DOHH2 (cell line): ENCODE measurements at regions not wholly inside any gene's neighbourhood (a gene's known extent, or its start where the extent isn't known, plus 50 kb on each side); places are given as distances from the start of the nearest gene placed in this dataset.
A peak's percentile ranks its signal among the peaks of the same experiment; 100 is the strongest.

Experiments
- H3F3A ChIP-seq: fragments of 200-600 bp; sonication (generic), shearing (Covaris generic); 2 replicates; pipeline ENCODE4 v1.6.0; 2016; ENCODE audit warnings: antibody characterized with exemption, mild to moderate bottlenecking; ENCODE audit not compliant: control insufficient read depth, insufficient read depth
- H3K27ac ChIP-seq: fragments of 200-600 bp; sonication (generic); 2 replicates; pipeline ENCODE4 v1.5.1; 2014; ENCODE audit warnings: low read depth, mild to moderate bottlenecking, low read length, moderate library complexity
- H3K27me3 ChIP-seq: fragments of 200-600 bp; sonication (generic); 2 replicates; pipeline ENCODE4 v1.6.1; 2014; ENCODE audit warnings: mild to moderate bottlenecking, low read length, mixed read lengths; ENCODE audit not compliant: control insufficient read depth
- H3K36me3 ChIP-seq: fragments of 200-600 bp; sonication (generic); 2 replicates; pipeline ENCODE4 v1.6.1; 2014; ENCODE audit warnings: mild to moderate bottlenecking, low read length, moderate library complexity, mixed read lengths; ENCODE audit not compliant: control insufficient read depth
- H3K4me1 ChIP-seq: fragments of 200-600 bp; sonication (generic); 2 replicates; pipeline ENCODE4 v1.6.1; 2014; ENCODE audit warnings: mild to moderate bottlenecking, low read length, mixed read lengths; ENCODE audit not compliant: control insufficient read depth
- H3K4me2 ChIP-seq: fragments of 200-600 bp; sonication (generic); 2 replicates; pipeline ENCODE4 v1.6.0; 2014; ENCODE audit warnings: mild to moderate bottlenecking, low read length, moderate library complexity
- H3K4me3 ChIP-seq: fragments of 200-600 bp; sonication (generic); 2 replicates; pipeline ENCODE4 v1.5.1; 2014; ENCODE audit warnings: mild to moderate bottlenecking, low read length, mixed read lengths
- H3K79me2 ChIP-seq: fragments of 200-600 bp; sonication (generic); 2 replicates; pipeline ENCODE4 v1.6.1; 2014; ENCODE audit warnings: mild to moderate bottlenecking, low read length, mixed read lengths; ENCODE audit not compliant: control insufficient read depth
- H3K9me2 ChIP-seq: fragments of 200-600 bp; sonication (generic); replicated peaks from 2 replicates; pipeline ENCODE4 v1.6.1; 2014; ENCODE audit warnings: mild to moderate bottlenecking, low read length, mixed read lengths; ENCODE audit not compliant: control insufficient read depth
- H3K9me3 ChIP-seq: fragments of 200-600 bp; sonication (generic); 2 replicates; pipeline ENCODE4 v1.6.1; 2014; ENCODE audit warnings: antibody characterized with exemption, low read length, mixed read lengths; ENCODE audit not compliant: control insufficient read depth, insufficient read depth
- H4K20me1 ChIP-seq: fragments of 200-600 bp; sonication (generic); 2 replicates; pipeline ENCODE4 v1.6.0; 2014; ENCODE audit warnings: low read depth, mild to moderate bottlenecking, antibody characterized with exemption, low read length, moderate library complexity; ENCODE audit not compliant: control insufficient read depth, insufficient read depth
- EZH2phosphoT487 ChIP-seq: fragments of 200-600 bp; sonication (generic); IDR thresholded peaks from 2 replicates; pipeline ENCODE4 v1.6.1; 2017; ENCODE audit warnings: borderline replicate concordance, mild to moderate bottlenecking, antibody characterized with exemption, low read length, moderate library complexity, mixed read lengths
- TF ChIP-seq, protein P1 (sequence below): fragments of 200-600 bp; sonication (generic); IDR thresholded peaks from one replicate; pipeline ENCODE4 v1.5.1; 2014; ENCODE audit warnings: antibody characterized with exemption, mild to moderate bottlenecking, low read depth, low read length; ENCODE audit not compliant: poor library complexity, severe bottlenecking

DNA sequence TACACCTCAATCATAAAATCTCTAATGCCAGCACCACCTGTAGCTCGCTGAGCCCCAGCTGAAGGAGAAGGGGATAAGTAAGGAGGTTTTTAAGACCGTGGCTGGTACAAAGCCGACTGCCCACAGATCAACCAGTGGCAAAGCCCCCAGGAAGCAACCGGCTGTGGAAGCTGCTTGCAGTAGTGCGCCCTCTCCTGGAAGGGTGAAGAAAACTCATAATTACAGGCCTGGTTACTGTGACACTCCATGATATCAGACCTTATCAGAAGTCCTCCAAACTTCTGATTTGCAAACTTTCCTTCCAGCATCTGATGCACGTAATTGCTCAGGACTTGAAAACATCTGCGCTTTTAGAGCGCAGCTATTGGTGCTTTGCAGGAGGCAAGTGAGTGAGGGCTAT is 63.1 kb upstream of the MCTP2 start:
- H3K79me2 ChIP-seq, result no peaks in the 10 kb centered on the region
- no peaks in the 10 kb centered on the region for H4K20me1 ChIP-seq
- peaks cover 14% of the 10 kb centered on the region for H3K9me3 ChIP-seq
- no peak overlapping the region for H3K4me3 ChIP-seq
- H3K27ac ChIP-seq, result no peak overlapping the region
- no peak overlapping the region for H3K4me2 ChIP-seq
- peaks cover 14% of the 10 kb centered on the region for H3K4me1 ChIP-seq
- TF ChIP-seq, protein P1, sequence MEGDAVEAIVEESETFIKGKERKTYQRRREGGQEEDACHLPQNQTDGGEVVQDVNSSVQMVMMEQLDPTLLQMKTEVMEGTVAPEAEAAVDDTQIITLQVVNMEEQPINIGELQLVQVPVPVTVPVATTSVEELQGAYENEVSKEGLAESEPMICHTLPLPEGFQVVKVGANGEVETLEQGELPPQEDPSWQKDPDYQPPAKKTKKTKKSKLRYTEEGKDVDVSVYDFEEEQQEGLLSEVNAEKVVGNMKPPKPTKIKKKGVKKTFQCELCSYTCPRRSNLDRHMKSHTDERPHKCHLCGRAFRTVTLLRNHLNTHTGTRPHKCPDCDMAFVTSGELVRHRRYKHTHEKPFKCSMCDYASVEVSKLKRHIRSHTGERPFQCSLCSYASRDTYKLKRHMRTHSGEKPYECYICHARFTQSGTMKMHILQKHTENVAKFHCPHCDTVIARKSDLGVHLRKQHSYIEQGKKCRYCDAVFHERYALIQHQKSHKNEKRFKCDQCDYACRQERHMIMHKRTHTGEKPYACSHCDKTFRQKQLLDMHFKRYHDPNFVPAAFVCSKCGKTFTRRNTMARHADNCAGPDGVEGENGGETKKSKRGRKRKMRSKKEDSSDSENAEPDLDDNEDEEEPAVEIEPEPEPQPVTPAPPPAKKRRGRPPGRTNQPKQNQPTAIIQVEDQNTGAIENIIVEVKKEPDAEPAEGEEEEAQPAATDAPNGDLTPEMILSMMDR, result peak; percentile 83
- TF ChIP-seq EZH2phosphoT487, result no peak
- H3F3A ChIP-seq, result no peaks in the 10 kb centered on the region
- H3K27me3 ChIP-seq, result no peaks in the 10 kb centered on the region
- H3K9me2 ChIP-seq, result no peaks in the 10 kb centered on the region
- H3K36me3 ChIP-seq, result no peaks in the 10 kb centered on the region

DNA sequence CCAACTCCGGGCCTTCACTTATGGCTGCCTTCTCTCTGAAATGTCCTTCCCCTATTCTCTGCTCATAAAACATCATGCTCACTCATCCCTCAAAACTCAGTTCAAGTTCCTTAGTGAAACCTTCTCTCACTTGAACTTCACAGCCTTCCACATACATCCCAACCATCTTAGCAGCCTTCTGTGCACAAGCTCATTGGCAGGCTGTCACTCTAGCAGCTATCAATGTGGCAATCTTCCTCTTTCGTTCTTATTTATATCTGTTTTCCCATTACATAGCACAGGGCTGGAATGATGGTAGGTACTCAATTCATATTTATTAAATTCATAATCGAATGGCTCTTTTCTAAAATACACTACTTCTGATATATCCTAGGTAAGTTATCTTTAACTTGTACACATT is 66.4 kb upstream of the MCTP2 start:
- no peaks in the 10 kb centered on the region for H3K9me2 ChIP-seq
- H3K4me3 ChIP-seq, result no peak overlapping the region
- H3K79me2 ChIP-seq, result no peaks in the 10 kb centered on the region
- H3K9me3 ChIP-seq, result no peaks in the 10 kb centered on the region
- H3K4me2 ChIP-seq, result no peak overlapping the region
- H4K20me1 ChIP-seq, result no peaks in the 10 kb centered on the region
- H3K4me1 ChIP-seq, result peaks cover 9% of the 10 kb centered on the region
- TF ChIP-seq, protein P1, result no peak
- no peak for TF ChIP-seq EZH2phosphoT487
- no peaks in the 10 kb centered on the region for H3K27me3 ChIP-seq
- no peaks in the 10 kb centered on the region for H3F3A ChIP-seq
- H3K36me3 ChIP-seq, result no peaks in the 10 kb centered on the region
- no peak overlapping the region for H3K27ac ChIP-seq

DNA sequence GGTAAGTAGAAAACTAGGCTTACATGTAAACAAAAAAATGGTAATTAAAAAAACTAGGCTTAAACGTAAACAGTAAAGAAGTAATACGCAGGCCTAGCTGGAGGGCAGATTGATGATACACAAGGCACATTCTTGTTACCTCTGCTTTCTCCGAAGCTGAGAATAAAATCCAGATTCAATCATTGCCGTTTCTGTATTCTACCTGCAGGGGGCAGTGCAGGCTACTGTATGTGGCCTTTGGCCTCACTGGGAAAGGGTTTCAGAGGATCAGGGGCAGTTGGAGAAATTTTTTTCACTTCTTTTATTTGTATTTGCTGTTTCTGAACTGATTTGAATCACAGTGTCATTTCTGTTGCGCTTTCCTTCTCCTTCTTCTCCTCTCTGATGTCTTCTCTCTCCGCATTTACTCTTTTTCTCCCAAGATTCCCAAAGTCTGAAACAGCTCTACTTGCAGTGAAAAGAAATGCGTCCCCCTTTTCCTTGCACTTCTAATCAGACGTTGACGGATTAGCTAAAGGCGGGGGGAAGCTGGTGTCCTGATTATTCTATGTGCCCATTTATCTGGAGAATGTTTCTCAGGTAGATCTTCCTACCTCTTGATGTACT is 67.1 kb upstream of the MCTP2 start:
- Histone ChIP-seq H3K4me3 (no peak overlapping the region), H3F3A (no peaks in the 10 kb centered on the region), H4K20me1 (no peaks in the 10 kb centered on the region), H3K4me1 (peaks cover 9% of the 10 kb centered on the region), H3K9me2 (no peaks in the 10 kb centered on the region), H3K9me3 (no peaks in the 10 kb centered on the region), H3K27ac (no peak overlapping the region), H3K36me3 (no peaks in the 10 kb centered on the region), H3K27me3 (no peaks in the 10 kb centered on the region), H3K4me2 (no peak overlapping the region), H3K79me2 (no peaks in the 10 kb centered on the region)
- TF ChIP-seq EZH2phosphoT487, result no peak
- TF ChIP-seq, protein P1, result peak; percentile 85

DNA sequence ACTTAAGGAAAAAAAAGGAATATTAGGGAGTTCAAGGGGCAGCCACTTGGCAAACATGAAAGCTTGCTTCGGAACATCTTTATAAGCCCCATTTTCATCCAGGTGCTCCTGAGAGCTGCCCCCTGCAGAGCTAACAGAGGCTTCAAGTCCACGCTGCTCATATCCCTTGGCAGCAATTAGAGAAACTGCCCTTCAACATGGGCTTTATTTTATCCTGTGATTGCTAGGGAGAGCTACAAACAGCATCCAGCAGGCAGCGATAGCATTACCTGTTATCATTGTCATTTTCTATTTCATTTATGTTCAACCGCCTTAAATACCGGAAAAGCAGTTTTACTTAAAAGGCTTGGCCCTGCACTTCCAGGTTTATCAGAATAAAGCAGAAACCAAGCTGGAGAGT is 68.4 kb upstream of the MCTP2 start:
- peaks cover 9% of the 10 kb centered on the region for H3K4me1 ChIP-seq
- no peaks in the 10 kb centered on the region for H3K27me3 ChIP-seq
- TF ChIP-seq, protein P1, result no peak
- no peak for TF ChIP-seq EZH2phosphoT487

More for the DNA sequence above, 68.4 kb upstream of the MCTP2 start:
- H3K4me2 ChIP-seq, result no peak overlapping the region
- H3K4me3 ChIP-seq, result no peak overlapping the region
- no peaks in the 10 kb centered on the region for H3K79me2 ChIP-seq
- no peaks in the 10 kb centered on the region for H3K9me3 ChIP-seq
- H3F3A ChIP-seq, result no peaks in the 10 kb centered on the region
- no peaks in the 10 kb centered on the region for H4K20me1 ChIP-seq
- no peak overlapping the region for H3K27ac ChIP-seq
- no peaks in the 10 kb centered on the region for H3K36me3 ChIP-seq
- no peaks in the 10 kb centered on the region for H3K9me2 ChIP-seq
